IgD-negative memory B cell (primary cell): ENCODE measurements at regions not wholly inside any gene's neighbourhood (a gene's known extent, or its start where the extent isn't known, plus 50 kb on each side); places are given as distances from the start of the nearest gene placed in this dataset.
A peak's percentile ranks its signal among the peaks of the same experiment; 100 is the strongest.

Experiments used
- H3K27ac Mint-ChIP-seq, 3 donors: one replicate each; pipeline ENCODE4 v1.8.0; 2020 to 2022; ENCODE audit warnings: mild to moderate bottlenecking in 3 of 3, mixed read lengths in 3 of 3, moderate library complexity in 1 of 3
- H3K27me3 Mint-ChIP-seq: one replicate; pipeline ENCODE4 v1.8.0; 2021; ENCODE audit warnings: mixed read lengths
- H3K36me3 Mint-ChIP-seq: one replicate; pipeline ENCODE4 v1.8.0; 2020; ENCODE audit warnings: mild to moderate bottlenecking, mixed read lengths
- H3K4me1 Mint-ChIP-seq, 3 donors: one replicate each; pipeline ENCODE4 v1.8.0; 2020 to 2022; ENCODE audit warnings: mixed read lengths in 3 of 3, mild to moderate bottlenecking in 1 of 3
- H3K4me3 Mint-ChIP-seq, 4 donors: one replicate each; pipeline ENCODE4 v1.8.0; 2020 to 2022; ENCODE audit warnings: mild to moderate bottlenecking in 4 of 4, mixed read lengths in 4 of 4, moderate library complexity in 3 of 4
- H3K9me3 Mint-ChIP-seq, 3 donors: one replicate each; pipeline ENCODE4 v1.8.0; 2020 to 2021; ENCODE audit warnings: mixed read lengths in 3 of 3, mild to moderate bottlenecking in 1 of 3

- Mint-ChIP-seq H3K9me3 (no peaks in the 10 kb centered on the region), H3K4me3 (no peak overlapping the region), H3K27ac (no peak overlapping the region), H3K27me3 (no peaks in the 10 kb centered on the region), H3K4me1 (no peaks in the 10 kb centered on the region), H3K36me3 (no peaks in the 10 kb centered on the region)
These were observed 722.1 kb upstream of the NR2F2 start for GRCh38 chr15:95608371-95608770.

GRCh38 chr15:95609096-95609495 lies 721.4 kb upstream of the NR2F2 start:
- H3K4me1 Mint-ChIP-seq: no peaks in the 10 kb centered on the region
- peaks cover 0 to under 1% (median 0%) of the 10 kb centered on the region in 3 donors for H3K9me3 Mint-ChIP-seq
- no peak overlapping the region for H3K4me3 Mint-ChIP-seq
- no peaks in the 10 kb centered on the region for H3K36me3 Mint-ChIP-seq
- H3K27me3 Mint-ChIP-seq: no peaks in the 10 kb centered on the region
- no peak overlapping the region for H3K27ac Mint-ChIP-seq

- Mint-ChIP-seq H3K27me3 (no peaks in the 10 kb centered on the region), H3K4me1 (no peaks in the 10 kb centered on the region), H3K4me3 (no peak overlapping the region), H3K36me3 (no peaks in the 10 kb centered on the region), H3K27ac (no peak overlapping the region), H3K9me3 (peaks cover 0 to 2% (median 0%) of the 10 kb centered on the region in 3 donors)
These were observed 719.6 kb upstream of the NR2F2 start for GRCh38 chr15:95610945-95611344.

GRCh38 chr15:95615436-95615835 lies 715.1 kb upstream of the NR2F2 start:
- H3K27ac Mint-ChIP-seq: no peak overlapping the region
- H3K9me3 Mint-ChIP-seq: peaks cover 0 to 4% (median 0%) of the 10 kb centered on the region in 3 donors
- H3K4me1 Mint-ChIP-seq: no peaks in the 10 kb centered on the region
- no peaks in the 10 kb centered on the region for H3K27me3 Mint-ChIP-seq
- H3K4me3 Mint-ChIP-seq: no peak overlapping the region
- H3K36me3 Mint-ChIP-seq: no peaks in the 10 kb centered on the region

GRCh38 chr15:95616306-95616705 lies 714.2 kb upstream of the NR2F2 start:
- Mint-ChIP-seq H3K27me3 (no peaks in the 10 kb centered on the region), H3K4me1 (peaks cover 0 to 2% (median 0%) of the 10 kb centered on the region in 3 donors), H3K9me3 (peaks cover 0 to 7% (median 0%) of the 10 kb centered on the region in 3 donors), H3K27ac (no peak overlapping the region), H3K4me3 (no peak overlapping the region), H3K36me3 (no peaks in the 10 kb centered on the region)

- no peaks in the 10 kb centered on the region for H3K36me3 Mint-ChIP-seq
- no peak overlapping the region for H3K4me3 Mint-ChIP-seq
- H3K27ac Mint-ChIP-seq: peak overlapping the region in 1 of 3 donors; percentile 25
- no peaks in the 10 kb centered on the region for H3K27me3 Mint-ChIP-seq
- peaks cover 0 to 2% (median 0%) of the 10 kb centered on the region in 3 donors for H3K4me1 Mint-ChIP-seq
- peaks cover 3 to 8% (median 7%) of the 10 kb centered on the region in 3 donors for H3K9me3 Mint-ChIP-seq
These were observed 709.4 kb upstream of the NR2F2 start for GRCh38 chr15:95620934-95621579.

- Mint-ChIP-seq H3K4me3 (no peak overlapping the region), H3K36me3 (no peaks in the 10 kb centered on the region)
These were observed 707.7 kb upstream of the NR2F2 start for GRCh38 chr15:95622843-95623242.

GRCh38 chr15:95624100-95624499 lies 706.4 kb upstream of the NR2F2 start:
- Mint-ChIP-seq H3K4me3 (no peak overlapping the region), H3K4me1 (peaks cover 0 to 2% (median 0%) of the 10 kb centered on the region in 3 donors), H3K9me3 (peaks cover 6 to 8% (median 7%) of the 10 kb centered on the region in 3 donors), H3K27me3 (no peaks in the 10 kb centered on the region), H3K27ac (no peak overlapping the region), H3K36me3 (no peaks in the 10 kb centered on the region)

More at GRCh38 chr15:95622843-95623242, 707.7 kb upstream of the NR2F2 start:
- no peak overlapping the region for H3K27ac Mint-ChIP-seq
- H3K27me3 Mint-ChIP-seq: no peaks in the 10 kb centered on the region
- H3K4me1 Mint-ChIP-seq: peaks cover 0 to 2% (median 0%) of the 10 kb centered on the region in 3 donors
- H3K9me3 Mint-ChIP-seq: peaks cover 3 to 8% (median 7%) of the 10 kb centered on the region in 3 donors

- no peak overlapping the region for H3K4me3 Mint-ChIP-seq
- H3K36me3 Mint-ChIP-seq: no peaks in the 10 kb centered on the region
- peak overlapping the region in 1 of 3 donors; percentile 26 for H3K27ac Mint-ChIP-seq
- peaks cover 0 to 2% (median 0%) of the 10 kb centered on the region in 3 donors for H3K4me1 Mint-ChIP-seq
- peaks cover 6 to 8% (median 7%) of the 10 kb centered on the region in 3 donors for H3K9me3 Mint-ChIP-seq
- no peaks in the 10 kb centered on the region for H3K27me3 Mint-ChIP-seq
These were observed 705.7 kb upstream of the NR2F2 start for GRCh38 chr15:95624616-95625361.

- Mint-ChIP-seq H3K4me1 (no peaks in the 10 kb centered on the region), H3K9me3 (peaks cover 2 to 12% (median 10%) of the 10 kb centered on the region in 3 donors), H3K4me3 (no peak overlapping the region), H3K27ac (no peak overlapping the region), H3K36me3 (no peaks in the 10 kb centered on the region), H3K27me3 (no peaks in the 10 kb centered on the region)
These were observed 703.8 kb upstream of the NR2F2 start for GRCh38 chr15:95626501-95627361.

- Mint-ChIP-seq H3K9me3 (peaks cover 2 to 9% (median 7%) of the 10 kb centered on the region in 3 donors), H3K4me3 (no peak overlapping the region), H3K27me3 (peaks cover 2% of the 10 kb centered on the region), H3K4me1 (no peaks in the 10 kb centered on the region), H3K36me3 (no peaks in the 10 kb centered on the region), H3K27ac (no peak overlapping the region)
These were observed 700.9 kb upstream of the NR2F2 start for GRCh38 chr15:95629503-95630168.

- peaks cover 2% of the 10 kb centered on the region for H3K27me3 Mint-ChIP-seq
- peaks cover 2 to 9% (median 7%) of the 10 kb centered on the region in 3 donors for H3K9me3 Mint-ChIP-seq
- H3K27ac Mint-ChIP-seq: no peak overlapping the region
- H3K36me3 Mint-ChIP-seq: no peaks in the 10 kb centered on the region
- no peak overlapping the region for H3K4me3 Mint-ChIP-seq
- no peaks in the 10 kb centered on the region for H3K4me1 Mint-ChIP-seq
These were observed 699.8 kb upstream of the NR2F2 start for GRCh38 chr15:95630683-95631082.

- peaks cover 1 to 11% (median 2%) of the 10 kb centered on the region in 3 donors for H3K9me3 Mint-ChIP-seq
- H3K27me3 Mint-ChIP-seq: peaks cover 2% of the 10 kb centered on the region
- no peaks in the 10 kb centered on the region for H3K4me1 Mint-ChIP-seq
- H3K36me3 Mint-ChIP-seq: no peaks in the 10 kb centered on the region
- H3K27ac Mint-ChIP-seq: no peak overlapping the region
- no peak overlapping the region for H3K4me3 Mint-ChIP-seq
These were observed 694.8 kb upstream of the NR2F2 start for GRCh38 chr15:95635666-95636065.

GRCh38 chr15:95636107-95636506 lies 694.4 kb upstream of the NR2F2 start:
- no peaks in the 10 kb centered on the region for H3K4me1 Mint-ChIP-seq
- no peaks in the 10 kb centered on the region for H3K36me3 Mint-ChIP-seq
- peaks cover 2% of the 10 kb centered on the region for H3K27me3 Mint-ChIP-seq

More at GRCh38 chr15:95636107-95636506, 694.4 kb upstream of the NR2F2 start:
- Mint-ChIP-seq H3K9me3 (peaks cover 0 to 10% (median 2%) of the 10 kb centered on the region in 3 donors), H3K27ac (no peak overlapping the region), H3K4me3 (no peak overlapping the region)
